Heart left ventricle (tissue), 13 donors: ENCODE measurements at regions not wholly inside any gene's neighbourhood (a gene's known extent, or its start where the extent isn't known, plus 50 kb on each side); places are given as distances from the start of the nearest gene placed in this dataset.

ENCODE experiments used
- POLR2A ChIP-seq, 2 donors: fragments of 450-650 bp; IDR thresholded peaks; one replicate each; pipeline ENCODE4 v1.6.1; 2017; ENCODE audit warnings: antibody characterized with exemption in 2 of 2, mild to moderate bottlenecking in 2 of 2, moderate library complexity in 2 of 2
- TF ChIP-seq, protein P1 (sequence below), 12 donors: fragments of 200-600 bp; sonication (generic) in 4 of 12; IDR thresholded peaks; one replicate each; pipeline versions ENCODE4 v1.5.0 to v1.8.0; 2018 to 2022; ENCODE audit warnings: antibody characterized with exemption in 12 of 12, mild to moderate bottlenecking in 5 of 12
- donor health status: ischemic (EF 13 %, LVEDD 7.1; RV severe dilation, severe dysfunction).
- donor health status: DM: no; HTN: yes; CAD: no.
- donor health status: DM: no; HTN: no; CAD: no.
- donor health status: ischemic (EF 25% LVEDD 6.9; RV normal size, moderate dysfunction).
- donor health status: ischemic (EF 25% LVEDD 5.7; RV mildly dilated, moderate dysfunction).
- donor health status: ischemic (EF 35%, LVEDD 5.7; RV mildly dilated, moderate dysfunction).
- donor health status: nonischemic (EF 11% LVEDD 7.7; RV severe dilation, severe dysfunction).
- donor health status: DM: yes; HTN: yes; CAD: no.
- donor health status: PGD.
- donor health status: ischemic (EF 29% LVEDD 5.4; RV normal size, mild dysfunction).
- donor health status: nonischemic (EF 23%, LVEDD 6.1; RV moderate dilation, normal function).

DNA sequence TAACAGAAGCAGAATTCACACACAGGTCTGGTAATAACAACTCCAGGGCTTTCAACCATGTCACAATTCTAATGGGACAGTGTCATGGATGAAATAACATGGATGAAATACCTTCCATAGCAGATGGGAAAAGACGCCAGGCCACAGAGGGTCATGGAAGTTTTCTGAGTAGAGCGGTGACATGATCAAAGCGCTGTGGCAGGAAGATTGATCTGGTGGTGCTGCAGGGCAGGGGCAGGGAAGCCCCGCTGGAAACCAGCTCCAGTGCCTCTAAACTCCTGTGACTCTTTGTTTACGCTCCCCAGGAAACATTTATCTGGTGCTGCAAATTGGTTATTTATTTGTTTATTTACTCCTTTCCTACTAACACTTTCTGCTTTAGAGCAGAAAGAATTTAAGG lies 108.3 kb upstream of the HMGA2 start:
- TF ChIP-seq, protein P1, sequence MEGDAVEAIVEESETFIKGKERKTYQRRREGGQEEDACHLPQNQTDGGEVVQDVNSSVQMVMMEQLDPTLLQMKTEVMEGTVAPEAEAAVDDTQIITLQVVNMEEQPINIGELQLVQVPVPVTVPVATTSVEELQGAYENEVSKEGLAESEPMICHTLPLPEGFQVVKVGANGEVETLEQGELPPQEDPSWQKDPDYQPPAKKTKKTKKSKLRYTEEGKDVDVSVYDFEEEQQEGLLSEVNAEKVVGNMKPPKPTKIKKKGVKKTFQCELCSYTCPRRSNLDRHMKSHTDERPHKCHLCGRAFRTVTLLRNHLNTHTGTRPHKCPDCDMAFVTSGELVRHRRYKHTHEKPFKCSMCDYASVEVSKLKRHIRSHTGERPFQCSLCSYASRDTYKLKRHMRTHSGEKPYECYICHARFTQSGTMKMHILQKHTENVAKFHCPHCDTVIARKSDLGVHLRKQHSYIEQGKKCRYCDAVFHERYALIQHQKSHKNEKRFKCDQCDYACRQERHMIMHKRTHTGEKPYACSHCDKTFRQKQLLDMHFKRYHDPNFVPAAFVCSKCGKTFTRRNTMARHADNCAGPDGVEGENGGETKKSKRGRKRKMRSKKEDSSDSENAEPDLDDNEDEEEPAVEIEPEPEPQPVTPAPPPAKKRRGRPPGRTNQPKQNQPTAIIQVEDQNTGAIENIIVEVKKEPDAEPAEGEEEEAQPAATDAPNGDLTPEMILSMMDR (IDR thresholded peaks at IDR 0.05), result no peak
- TF ChIP-seq POLR2A (IDR thresholded peaks at IDR 0.05), result no peak
